OCI-LY1 (cell line): ENCODE measurements at regions not wholly inside any gene's neighbourhood (a gene's known extent, or its start where the extent isn't known, plus 50 kb on each side); places are given as distances from the start of the nearest gene placed in this dataset.
"Not testable (repeated sequence)": the region's sequence is repeated elsewhere in the genome, so short reads cannot be mapped to it uniquely, and the experiment has no call there.

ENCODE experiments used
- H2AFZ ChIP-seq: fragments of 200-600 bp; sonication (generic), shearing (Covaris generic); 2 replicates; pipeline ENCODE4 v1.6.0; 2014; ENCODE audit warnings: antibody characterized with exemption, mild to moderate bottlenecking, low read length
- H3F3A ChIP-seq: fragments of 200-600 bp; sonication (generic), shearing (Covaris generic); 2 replicates; pipeline ENCODE4 v1.6.0; 2014; ENCODE audit warnings: mild to moderate bottlenecking, antibody characterized with exemption, low read length, moderate library complexity; ENCODE audit not compliant: insufficient read depth
- H3K27ac ChIP-seq: fragments of 200-600 bp; sonication (generic); 2 replicates; pipeline ENCODE4 v1.5.1; 2014; ENCODE audit warnings: low read length, mixed run types, mild to moderate bottlenecking, low read depth; ENCODE audit not compliant: poor library complexity, severe bottlenecking
- H3K27me3 ChIP-seq: fragments of 200-600 bp; sonication (generic); 2 replicates; pipeline ENCODE4 v1.6.0; 2014; ENCODE audit warnings: antibody characterized with exemption, mild to moderate bottlenecking, low read length, moderate library complexity; ENCODE audit not compliant: insufficient read depth
- H3K36me3 ChIP-seq: fragments of 200-600 bp; sonication (generic); 2 replicates; pipeline ENCODE4 v1.6.1; 2014; ENCODE audit warnings: mild to moderate bottlenecking, antibody characterized with exemption, low read length, moderate library complexity, mixed read lengths; ENCODE audit not compliant: insufficient read depth
- H3K4me1 ChIP-seq: fragments of 200-600 bp; sonication (generic); 2 replicates; pipeline ENCODE4 v1.5.1; 2014; ENCODE audit warnings: mild to moderate bottlenecking, low read length, moderate library complexity; ENCODE audit not compliant: insufficient read depth, severe bottlenecking
- H3K4me2 ChIP-seq: fragments of 200-600 bp; sonication (generic), shearing (Covaris generic); 2 replicates; pipeline ENCODE4 v1.6.1; 2014; ENCODE audit warnings: low read length
- H3K4me3 ChIP-seq: fragments of 200-600 bp; sonication (generic); 2 replicates; pipeline ENCODE4 v1.5.1; 2014; ENCODE audit warnings: low read length, low read depth, mild to moderate bottlenecking, mixed read lengths; ENCODE audit not compliant: poor library complexity, severe bottlenecking
- H3K79me2 ChIP-seq: fragments of 200-600 bp; shearing (Covaris generic); 2 replicates; pipeline ENCODE4 v1.6.1; 2016; ENCODE audit warnings: mixed run types, low read length, mixed read lengths; ENCODE audit not compliant: insufficient read depth
- H3K9ac ChIP-seq: fragments of 200-600 bp; sonication (generic), shearing (Covaris generic); 2 replicates; pipeline ENCODE4 v1.6.1; 2014; ENCODE audit warnings: mild to moderate bottlenecking, low read length, mixed read lengths
- H3K9me2 ChIP-seq: fragments of 200-600 bp; sonication (generic), shearing (Covaris generic); 2 replicates; pipeline ENCODE4 v1.6.1; 2014; ENCODE audit warnings: low read depth, mild to moderate bottlenecking, low read length, mixed read lengths
- H3K9me3 ChIP-seq: fragments of 200-600 bp; shearing (Covaris generic); 2 replicates; pipeline ENCODE4 v1.6.1; 2014; ENCODE audit warnings: low read length, mixed read lengths
- H4K20me1 ChIP-seq: fragments of 200-600 bp; sonication (generic), shearing (Covaris generic); 2 replicates; pipeline ENCODE4 v1.6.0; 2016; ENCODE audit warnings: mild to moderate bottlenecking, low read length; ENCODE audit not compliant: insufficient read depth
- CTCF ChIP-seq: fragments of 200-600 bp; sonication (generic), shearing (Covaris generic); IDR thresholded peaks from 2 replicates; pipeline ENCODE4 v1.5.1; 2017; ENCODE audit warnings: mild to moderate bottlenecking, antibody characterized with exemption, low read length, moderate library complexity, mixed read lengths
- EZH2 ChIP-seq: fragments of 200-600 bp; sonication (generic), shearing (Covaris generic); IDR thresholded peaks from 2 replicates; pipeline ENCODE4 v1.8.0; 2017; ENCODE audit warnings: borderline replicate concordance, mixed run types, mild to moderate bottlenecking, antibody characterized with exemption, low read length, moderate library complexity, mixed read lengths

GRCh38 chr10:84755311-84755710, 426.9 kb downstream of the CCSER2 start:
- H3K9ac ChIP-seq: no peak overlapping the region
- H3K27ac ChIP-seq: no peak overlapping the region
- H3K4me2 ChIP-seq: no peak overlapping the region
- no peaks in the 10 kb centered on the region for H3K27me3 ChIP-seq
- H4K20me1 ChIP-seq: no peaks in the 10 kb centered on the region
- no peaks in the 10 kb centered on the region for H3K9me2 ChIP-seq
- H3K79me2 ChIP-seq: no peaks in the 10 kb centered on the region
- no peaks in the 10 kb centered on the region for H3K4me1 ChIP-seq
- TF ChIP-seq CTCF: no peak
- no peak for TF ChIP-seq EZH2
- H3K36me3 ChIP-seq: no peaks in the 10 kb centered on the region
- no peaks in the 10 kb centered on the region for H3K9me3 ChIP-seq
- no peak overlapping the region for H3K4me3 ChIP-seq
- H3F3A ChIP-seq: no peaks in the 10 kb centered on the region
- H2AFZ ChIP-seq: no peak overlapping the region

- not testable (repeated sequence) for H3K79me2 ChIP-seq, H3K27me3 ChIP-seq, H3K9ac ChIP-seq, H3K9me2 ChIP-seq, H3K4me2 ChIP-seq, H3K27ac ChIP-seq, H4K20me1 ChIP-seq, H3K4me3 ChIP-seq, H2AFZ ChIP-seq, H3F3A ChIP-seq, H3K36me3 ChIP-seq, H3K9me3 ChIP-seq, H3K4me1 ChIP-seq
Observed at GRCh38 chr10:84756653-84757052, 428.3 kb downstream of the CCSER2 start.

GRCh38 chr10:84761994-84762614, 433.7 kb downstream of the CCSER2 start:
- H3K9me3 ChIP-seq, H3F3A ChIP-seq, H3K4me1 ChIP-seq, H2AFZ ChIP-seq, H3K36me3 ChIP-seq, H4K20me1 ChIP-seq, H3K9ac ChIP-seq, H3K79me2 ChIP-seq, H3K9me2 ChIP-seq, H3K27ac ChIP-seq, H3K4me3 ChIP-seq, H3K27me3 ChIP-seq, H3K4me2 ChIP-seq: not testable (repeated sequence)

- H2AFZ ChIP-seq: no peak overlapping the region
- no peak overlapping the region for H3K4me3 ChIP-seq
- no peaks in the 10 kb centered on the region for H4K20me1 ChIP-seq
- H3K27ac ChIP-seq: no peak overlapping the region
- no peak overlapping the region for H3K9ac ChIP-seq
- H3K4me1 ChIP-seq: no peaks in the 10 kb centered on the region
- no peak for TF ChIP-seq EZH2
- no peak for TF ChIP-seq CTCF
- H3K27me3 ChIP-seq: no peaks in the 10 kb centered on the region
- H3K79me2 ChIP-seq: no peaks in the 10 kb centered on the region
- no peaks in the 10 kb centered on the region for H3K36me3 ChIP-seq
- no peaks in the 10 kb centered on the region for H3K9me2 ChIP-seq
- no peaks in the 10 kb centered on the region for H3K9me3 ChIP-seq
- H3K4me2 ChIP-seq: no peak overlapping the region
- no peaks in the 10 kb centered on the region for H3F3A ChIP-seq
Observed at GRCh38 chr10:84762754-84763394, 434.5 kb downstream of the CCSER2 start.
